HepG2 (cell line): ENCODE measurements at regions not wholly inside any gene's neighbourhood (a gene's known extent, or its start where the extent isn't known, plus 50 kb on each side); places are given as distances from the start of the nearest gene placed in this dataset.

Experiments used
- ADNP ChIP-seq: sonication (generic); formaldehyde crosslinking; IDR thresholded peaks from 2 replicates; pipeline ENCODE4 v1.4.0; 2020; ENCODE audit warnings: missing genetic modification reagents
- ATF7 ChIP-seq, 2 experiments: fragments of 450-650 bp in 1 of 2; sonication (generic) in 1 of 2; formaldehyde crosslinking in 1 of 2; IDR thresholded peaks; 2 replicates each; pipeline versions ENCODE4 v1.4.0 to v1.6.1; 2016 to 2020; ENCODE audit warnings: antibody characterized with exemption in 1 of 2, mild to moderate bottlenecking in 1 of 2, missing genetic modification reagents in 1 of 2
- CEBPZ ChIP-seq: IDR thresholded peaks from 2 replicates; pipeline ENCODE4 v1.6.1; 2012; ENCODE audit warnings: low read length, improper control_type of control experiment
- EZH2 ChIP-seq: conservative IDR thresholded peaks from 2 replicates; pipeline ENCODE4 v1.6.1; 2012; ENCODE audit warnings: mild to moderate bottlenecking, low read depth, low read length, moderate library complexity
- FOXK1 ChIP-seq: sonication (generic); formaldehyde crosslinking; IDR thresholded peaks from 2 replicates; pipeline ENCODE4 v1.4.0; 2020; ENCODE audit warnings: low read depth, missing genetic modification reagents, borderline replicate concordance
- KLF13 ChIP-seq: sonication (generic); formaldehyde crosslinking; IDR thresholded peaks from 2 replicates; pipeline ENCODE4 v1.4.0; 2020; ENCODE audit warnings: mild to moderate bottlenecking, missing genetic modification reagents
- MTF1 ChIP-seq: sonication (generic); formaldehyde crosslinking; IDR thresholded peaks from 2 replicates; pipeline ENCODE4 v1.5.0; 2020; ENCODE audit warnings: missing genetic modification reagents
- NCOA5 ChIP-seq: sonication (generic); formaldehyde crosslinking; IDR thresholded peaks from 2 replicates; pipeline ENCODE4 v1.4.0; 2020; ENCODE audit warnings: missing genetic modification reagents
- PAWR ChIP-seq: sonication (generic); formaldehyde crosslinking; IDR thresholded peaks from 2 replicates; pipeline ENCODE4 v1.4.0; 2020; ENCODE audit warnings: missing genetic modification reagents, mild to moderate bottlenecking, borderline replicate concordance
- ZC3H4 ChIP-seq: sonication (generic); formaldehyde crosslinking; IDR thresholded peaks from 2 replicates; pipeline ENCODE4 v1.4.0; 2020; ENCODE audit warnings: missing genetic modification reagents, borderline replicate concordance
- ZEB1 ChIP-seq: IDR thresholded peaks from 2 replicates; pipeline ENCODE4 v1.6.1; 2012; ENCODE audit warnings: mild to moderate bottlenecking, low read depth, inconsistent platforms; ENCODE audit not compliant: insufficient replicate concordance
- ZMYM4 ChIP-seq: sonication (generic); formaldehyde crosslinking; IDR thresholded peaks from 2 replicates; pipeline ENCODE4 v1.8.1; 2023; ENCODE audit warnings: mild to moderate bottlenecking, missing genetic modification reagents
- ZNF3 ChIP-seq: IDR thresholded peaks from 2 replicates; pipeline ENCODE4 v1.7.0; 2017; ENCODE audit warnings: inconsistent platforms
- ZNF331 ChIP-seq: sonication (generic); formaldehyde crosslinking; IDR thresholded peaks from 2 replicates; pipeline ENCODE4 v1.4.0; 2020; ENCODE audit warnings: missing genetic modification reagents
- ZNF737 ChIP-seq: sonication (generic); formaldehyde crosslinking; IDR thresholded peaks from 2 replicates; pipeline ENCODE4 v1.5.0; 2020; ENCODE audit warnings: missing genetic modification reagents, mild to moderate bottlenecking, borderline replicate concordance
- TF ChIP-seq, protein P1 (sequence below): sonication (generic); formaldehyde crosslinking; IDR thresholded peaks from 2 replicates; pipeline ENCODE4 v1.4.0; 2020; ENCODE audit warnings: missing genetic modification reagents
- TF ChIP-seq, protein P2 (sequence below): conservative IDR thresholded peaks from 2 replicates; pipeline ENCODE4 v1.6.1; 2018; ENCODE audit warnings: missing genetic modification reagents
- TF ChIP-seq, protein P3 (sequence below): sonication (generic); formaldehyde crosslinking; IDR thresholded peaks from 2 replicates; pipeline ENCODE4 v1.5.0; 2020; ENCODE audit warnings: missing genetic modification reagents, mild to moderate bottlenecking, borderline replicate concordance

DNA sequence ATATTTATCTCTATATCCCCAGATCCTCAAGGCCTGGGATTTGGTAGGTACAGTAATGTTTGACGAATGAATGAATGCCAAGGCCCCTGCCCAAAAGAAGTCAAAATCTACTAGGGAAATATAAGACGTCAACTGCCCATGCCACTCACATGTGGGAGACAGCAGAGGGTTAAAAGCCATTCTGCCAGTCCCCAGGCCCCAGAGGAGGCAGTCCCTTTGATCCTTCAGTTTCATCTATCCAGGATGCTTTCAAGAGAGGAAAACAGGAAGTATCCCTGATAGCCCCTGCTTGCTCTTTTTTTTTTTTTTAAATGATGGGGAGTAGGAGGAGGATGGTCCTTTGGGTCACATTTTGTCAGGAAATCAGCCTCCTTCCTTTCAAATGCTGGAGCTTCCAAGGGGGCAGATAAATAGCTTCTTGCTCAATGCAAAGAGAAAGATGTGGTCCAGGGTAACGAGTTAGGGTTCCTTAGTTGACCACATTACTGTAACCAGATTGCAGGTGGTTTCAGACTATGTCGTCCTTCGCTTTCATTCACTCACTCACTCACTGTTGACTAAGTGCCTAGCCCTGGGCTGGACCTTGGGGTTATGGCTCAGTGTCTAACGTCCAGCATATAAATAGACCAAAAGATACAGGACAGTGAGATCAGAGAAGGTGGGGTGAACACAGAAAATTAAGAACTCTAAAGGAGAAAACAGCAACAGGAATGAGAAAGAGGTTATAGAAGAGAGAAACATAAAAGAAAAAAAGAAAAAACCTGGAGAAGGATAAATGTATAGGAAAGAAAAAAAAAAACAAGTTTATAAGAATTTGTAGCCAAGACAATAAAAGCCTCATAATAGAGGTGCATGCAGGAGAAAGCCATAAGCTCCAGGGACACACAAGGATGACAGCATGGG, 64.6 kb upstream of the PIM1 start (continued):
- TF ChIP-seq MTF1 (CRISPR knock-in tag) (no peak), ZC3H4 (CRISPR knock-in tag) (no peak), CEBPZ (no peak), ZEB1 (peak; percentile 75), ZMYM4 (CRISPR knock-in tag) (no peak), ZNF331 (CRISPR knock-in tag) (peak; percentile 72; the same call in 1 of the 2 replicates), ZNF3 (CRISPR knock-in tag) (peak; percentile 46; the same call in 1 of the 2 replicates), NCOA5 (CRISPR knock-in tag) (no peak), EZH2 (no peak), ZNF737 (CRISPR knock-in tag) (no peak), ADNP (CRISPR knock-in tag) (no peak), PAWR (0 out of 2 replicates have a peak, but pooled peaks have one; percentile 12), FOXK1 (peak; percentile 18; the same call in 1 of the 2 replicates), ATF7 (IDR thresholded peaks at IDR 0.05) (no peak), ATF7 (CRISPR knock-in tag; IDR thresholded peaks at IDR 0.05) (peak; percentile 67; the same call in 1 of the 2 replicates), KLF13 (CRISPR knock-in tag) (no peak)
- TF ChIP-seq, protein P1, sequence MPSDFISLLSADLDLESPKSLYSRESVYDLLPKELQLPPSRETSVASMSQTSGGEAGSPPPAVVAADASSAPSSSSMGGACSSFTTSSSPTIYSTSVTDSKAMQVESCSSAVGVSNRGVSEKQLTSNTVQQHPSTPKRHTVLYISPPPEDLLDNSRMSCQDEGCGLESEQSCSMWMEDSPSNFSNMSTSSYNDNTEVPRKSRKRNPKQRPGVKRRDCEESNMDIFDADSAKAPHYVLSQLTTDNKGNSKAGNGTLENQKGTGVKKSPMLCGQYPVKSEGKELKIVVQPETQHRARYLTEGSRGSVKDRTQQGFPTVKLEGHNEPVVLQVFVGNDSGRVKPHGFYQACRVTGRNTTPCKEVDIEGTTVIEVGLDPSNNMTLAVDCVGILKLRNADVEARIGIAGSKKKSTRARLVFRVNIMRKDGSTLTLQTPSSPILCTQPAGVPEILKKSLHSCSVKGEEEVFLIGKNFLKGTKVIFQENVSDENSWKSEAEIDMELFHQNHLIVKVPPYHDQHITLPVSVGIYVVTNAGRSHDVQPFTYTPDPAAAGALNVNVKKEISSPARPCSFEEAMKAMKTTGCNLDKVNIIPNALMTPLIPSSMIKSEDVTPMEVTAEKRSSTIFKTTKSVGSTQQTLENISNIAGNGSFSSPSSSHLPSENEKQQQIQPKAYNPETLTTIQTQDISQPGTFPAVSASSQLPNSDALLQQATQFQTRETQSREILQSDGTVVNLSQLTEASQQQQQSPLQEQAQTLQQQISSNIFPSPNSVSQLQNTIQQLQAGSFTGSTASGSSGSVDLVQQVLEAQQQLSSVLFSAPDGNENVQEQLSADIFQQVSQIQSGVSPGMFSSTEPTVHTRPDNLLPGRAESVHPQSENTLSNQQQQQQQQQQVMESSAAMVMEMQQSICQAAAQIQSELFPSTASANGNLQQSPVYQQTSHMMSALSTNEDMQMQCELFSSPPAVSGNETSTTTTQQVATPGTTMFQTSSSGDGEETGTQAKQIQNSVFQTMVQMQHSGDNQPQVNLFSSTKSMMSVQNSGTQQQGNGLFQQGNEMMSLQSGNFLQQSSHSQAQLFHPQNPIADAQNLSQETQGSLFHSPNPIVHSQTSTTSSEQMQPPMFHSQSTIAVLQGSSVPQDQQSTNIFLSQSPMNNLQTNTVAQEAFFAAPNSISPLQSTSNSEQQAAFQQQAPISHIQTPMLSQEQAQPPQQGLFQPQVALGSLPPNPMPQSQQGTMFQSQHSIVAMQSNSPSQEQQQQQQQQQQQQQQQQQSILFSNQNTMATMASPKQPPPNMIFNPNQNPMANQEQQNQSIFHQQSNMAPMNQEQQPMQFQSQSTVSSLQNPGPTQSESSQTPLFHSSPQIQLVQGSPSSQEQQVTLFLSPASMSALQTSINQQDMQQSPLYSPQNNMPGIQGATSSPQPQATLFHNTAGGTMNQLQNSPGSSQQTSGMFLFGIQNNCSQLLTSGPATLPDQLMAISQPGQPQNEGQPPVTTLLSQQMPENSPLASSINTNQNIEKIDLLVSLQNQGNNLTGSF (CRISPR knock-in tag) = 0 out of 2 replicates have a peak, but pooled peaks have one; percentile 4
- TF ChIP-seq, protein P2, sequence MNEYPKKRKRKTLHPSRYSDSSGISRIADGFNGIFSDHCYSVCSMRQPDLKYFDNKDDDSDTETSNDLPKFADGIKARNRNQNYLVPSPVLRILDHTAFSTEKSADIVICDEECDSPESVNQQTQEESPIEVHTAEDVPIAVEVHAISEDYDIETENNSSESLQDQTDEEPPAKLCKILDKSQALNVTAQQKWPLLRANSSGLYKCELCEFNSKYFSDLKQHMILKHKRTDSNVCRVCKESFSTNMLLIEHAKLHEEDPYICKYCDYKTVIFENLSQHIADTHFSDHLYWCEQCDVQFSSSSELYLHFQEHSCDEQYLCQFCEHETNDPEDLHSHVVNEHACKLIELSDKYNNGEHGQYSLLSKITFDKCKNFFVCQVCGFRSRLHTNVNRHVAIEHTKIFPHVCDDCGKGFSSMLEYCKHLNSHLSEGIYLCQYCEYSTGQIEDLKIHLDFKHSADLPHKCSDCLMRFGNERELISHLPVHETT (CRISPR knock-in tag) = no peak
- TF ChIP-seq, protein P3, sequence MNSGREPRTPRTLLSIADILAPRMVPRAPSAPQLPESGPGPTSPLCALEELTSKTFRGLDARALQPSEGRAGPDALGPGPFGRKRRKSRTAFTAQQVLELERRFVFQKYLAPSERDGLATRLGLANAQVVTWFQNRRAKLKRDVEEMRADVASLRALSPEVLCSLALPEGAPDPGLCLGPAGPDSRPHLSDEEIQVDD = no peak
